NCI-H446 (cell line): ENCODE measurements at regions not wholly inside any gene's neighbourhood (a gene's known extent, or its start where the extent isn't known, plus 50 kb on each side); places are given as distances from the start of the nearest gene placed in this dataset.

Source experiments
- DNase-seq, 2 experiments: peaks; one replicate each; lab custom pipeline; 2025; lab: John Stamatoyannopoulos, UW

- DNase-seq: peak in 1 of 2 experiments; percentile 65
Measured at GRCh38 chr20:24777746-24778145, 171.3 kb upstream of the CST7 start.

- DNase-seq: peak; percentile 76 to 88
Measured at GRCh38 chr20:24778585-24779031, 170.5 kb upstream of the CST7 start.

GRCh38 chr20:24779131-24779530, 169.9 kb upstream of the CST7 start:
- DNase-seq: peak; percentile 68 to 88

- DNase-seq: no peak
Measured at GRCh38 chr20:24779946-24780345, 169.1 kb upstream of the CST7 start.

GRCh38 chr20:24780674-24781417, 168.2 kb upstream of the CST7 start:
- peak in 1 of 2 experiments; percentile 40 for DNase-seq

GRCh38 chr20:24781418-24781980, 167.6 kb upstream of the CST7 start:
- peak; percentile 84 to 90 for DNase-seq

- DNase-seq: no peak
Measured at GRCh38 chr20:24782301-24782700, 166.8 kb upstream of the CST7 start.

- no peak for DNase-seq
Measured at GRCh38 chr20:24782801-24783630, 166.1 kb upstream of the CST7 start.

GRCh38 chr20:24783631-24784492, 165.2 kb upstream of the CST7 start:
- DNase-seq: no peak

- no peak for DNase-seq
Measured at GRCh38 chr20:24784607-24785006, 164.5 kb upstream of the CST7 start.

GRCh38 chr20:24785141-24786110, 163.6 kb upstream of the CST7 start:
- DNase-seq: peak in 1 of 2 experiments; percentile 31

GRCh38 chr20:24786111-24786495, 163.0 kb upstream of the CST7 start:
- no peak for DNase-seq

- no peak for DNase-seq
Measured at GRCh38 chr20:24786646-24787045, 162.4 kb upstream of the CST7 start.

- DNase-seq: no peak
Measured at GRCh38 chr20:24787071-24787470, 162.0 kb upstream of the CST7 start.

- no peak for DNase-seq
Measured at GRCh38 chr20:24787621-24788020, 161.4 kb upstream of the CST7 start.

- no peak for DNase-seq
Measured at GRCh38 chr20:24789877-24790276, 159.2 kb upstream of the CST7 start.

- DNase-seq: no peak
Measured at GRCh38 chr20:24790746-24791283, 158.3 kb upstream of the CST7 start.

- DNase-seq: no peak
Measured at GRCh38 chr20:24791953-24792352, 157.1 kb upstream of the CST7 start.

GRCh38 chr20:24792641-24793495, 156.2 kb upstream of the CST7 start:
- DNase-seq: no peak
